Trophoblast cell (in vitro differentiated cells and primary cell): ENCODE measurements at regions not wholly inside any gene's neighbourhood (a gene's known extent, or its start where the extent isn't known, plus 50 kb on each side); places are given as distances from the start of the nearest gene placed in this dataset.

Experiments
- DNase-seq, 2 donors: peaks; one replicate each; pipeline ENCODE4 v3.0.0-alpha.2; 2016
- H2AFZ ChIP-seq: 2 replicates; pipeline ENCODE4 v1.6.1; 2013; ENCODE audit warnings: low read length, moderate library complexity, mild to moderate bottlenecking; ENCODE audit not compliant: insufficient read depth, poor library complexity
- H2AK5ac ChIP-seq: 2 replicates; pipeline ENCODE4 v1.6.1; 2013; ENCODE audit warnings: mild to moderate bottlenecking, low read length
- H2BK120ac ChIP-seq: 2 replicates; pipeline ENCODE4 v1.6.1; 2013; ENCODE audit warnings: low read length, mild to moderate bottlenecking, moderate library complexity; ENCODE audit not compliant: insufficient read depth, poor library complexity
- H2BK12ac ChIP-seq: 2 replicates; pipeline ENCODE4 v1.6.1; 2013; ENCODE audit warnings: mild to moderate bottlenecking, low read length, moderate library complexity
- H2BK5ac ChIP-seq: 2 replicates; pipeline ENCODE4 v1.6.1; 2013; ENCODE audit warnings: low read length, low read depth, moderate library complexity, mild to moderate bottlenecking; ENCODE audit not compliant: poor library complexity
- H3K14ac ChIP-seq: 2 replicates; pipeline ENCODE4 v1.6.1; 2013; ENCODE audit warnings: mild to moderate bottlenecking, low read length
- H3K18ac ChIP-seq: 2 replicates; pipeline ENCODE4 v1.6.1; 2013; ENCODE audit warnings: mild to moderate bottlenecking, low read length
- H3K23ac ChIP-seq: 2 replicates; pipeline ENCODE4 v1.6.1; 2013; ENCODE audit warnings: low read length
- H3K27ac ChIP-seq: 2 replicates; pipeline ENCODE4 v1.5.1; 2013; ENCODE audit warnings: low read depth, mild to moderate bottlenecking, inconsistent platforms, low read length, moderate library complexity
- H3K27me3 ChIP-seq: 2 replicates; pipeline ENCODE4 v1.6.1; 2013; ENCODE audit warnings: inconsistent platforms, mild to moderate bottlenecking, low read length, moderate library complexity; ENCODE audit not compliant: insufficient read depth
- H3K36me3 ChIP-seq, 2 experiments: 1 replicate in 1 of 2; 2 replicates in 1 of 2; pipeline ENCODE4 v1.6.1; 2013; ENCODE audit warnings: low read length in 2 of 2, mild to moderate bottlenecking in 2 of 2, moderate library complexity in 1 of 2; ENCODE audit not compliant: insufficient read depth in 2 of 2, control insufficient read depth in 1 of 2
- H3K4ac ChIP-seq: 2 replicates; pipeline ENCODE4 v1.6.1; 2013; ENCODE audit warnings: low read depth, mild to moderate bottlenecking, low read length, moderate library complexity
- H3K4me1 ChIP-seq, 2 experiments: 1 replicate in 1 of 2; 2 replicates in 1 of 2; pipeline ENCODE4 v1.6.1; 2013; ENCODE audit warnings: low read length in 2 of 2, mild to moderate bottlenecking in 2 of 2, moderate library complexity in 1 of 2; ENCODE audit not compliant: insufficient read depth in 2 of 2, control insufficient read depth in 1 of 2
- H3K4me2 ChIP-seq: 2 replicates; pipeline ENCODE4 v1.6.1; 2013; ENCODE audit warnings: inconsistent platforms, mild to moderate bottlenecking, low read length, moderate library complexity
- H3K4me3 ChIP-seq: 2 replicates; pipeline ENCODE4 v1.5.1; 2013; ENCODE audit warnings: mild to moderate bottlenecking, low read depth, low read length, inconsistent platforms
- H3K79me1 ChIP-seq: one replicate; pipeline ENCODE4 v1.6.1; 2013; ENCODE audit warnings: low read length
- H3K79me2 ChIP-seq: 2 replicates; pipeline ENCODE4 v1.6.1; 2013; ENCODE audit warnings: low read length, mild to moderate bottlenecking; ENCODE audit not compliant: control insufficient read depth, insufficient read depth, poor library complexity
- H3K9ac ChIP-seq: 2 replicates; pipeline ENCODE4 v1.6.1; 2013; ENCODE audit warnings: mild to moderate bottlenecking, low read length
- H3K9me3 ChIP-seq: 2 replicates; pipeline ENCODE4 v1.6.1; 2013; ENCODE audit warnings: low read depth, mild to moderate bottlenecking, control low read depth, inconsistent platforms, low read length; ENCODE audit not compliant: insufficient read depth
- H4K12ac ChIP-seq: 2 replicates; pipeline ENCODE4 v1.6.1; 2013; ENCODE audit warnings: low read depth, mild to moderate bottlenecking, low read length, moderate library complexity
- H4K8ac ChIP-seq: 2 replicates; pipeline ENCODE4 v1.6.1; 2013; ENCODE audit warnings: low read depth, mild to moderate bottlenecking, low read length, moderate library complexity
- H4K91ac ChIP-seq: one replicate; pipeline ENCODE4 v1.6.1; 2013; ENCODE audit warnings: low read depth, mild to moderate bottlenecking, low read length, moderate library complexity
- WGBS: extraction: QIAGEN DNeasy Blood & Tissue Kit; methylation state at CpG from one replicate; pipeline ENCODE4 v1.1.7; 2013; ENCODE audit warnings: missing lambda C conversion rate; ENCODE audit not compliant: insufficient read length, insufficient coverage; ENCODE audit errors: extremely low coverage; 5-methylcytosine and 5-hydroxymethylcytosine counted together

- no peak overlapping the region for H3K14ac ChIP-seq
- no peaks in the 10 kb centered on the region for H3K79me1 ChIP-seq
- no peak overlapping the region for H3K4ac ChIP-seq
- no peak overlapping the region for H2AFZ ChIP-seq
- H3K4me1 ChIP-seq = peaks cover 4 to 9% of the 10 kb centered on the region in 2 experiments
- no peak overlapping the region for H3K4me2 ChIP-seq
- no peak overlapping the region for H3K9ac ChIP-seq
- no peak overlapping the region for H2BK120ac ChIP-seq
- no peak for DNase-seq
- no peak overlapping the region for H4K12ac ChIP-seq
- H3K36me3 ChIP-seq = no peaks in the 10 kb centered on the region
- no peak overlapping the region for H3K18ac ChIP-seq
- H4K8ac ChIP-seq = no peak overlapping the region
- no peak overlapping the region for H3K4me3 ChIP-seq
- no peak overlapping the region for H3K27ac ChIP-seq
- H2AK5ac ChIP-seq = no peak overlapping the region
- H2BK12ac ChIP-seq = no peak overlapping the region
- no peaks in the 10 kb centered on the region for H3K79me2 ChIP-seq
- H3K27me3 ChIP-seq = no peaks in the 10 kb centered on the region
- no peaks in the 10 kb centered on the region for H3K9me3 ChIP-seq
- no peak overlapping the region for H3K23ac ChIP-seq
- no peak overlapping the region for H2BK5ac ChIP-seq
- WGBS = no CpG with 5 or more reads among the region's 2 CpGs
- H4K91ac ChIP-seq = no peak overlapping the region
These were observed 229.3 kb downstream of the MN1 start for GRCh38 chr22:27572278-27572666.

DNA sequence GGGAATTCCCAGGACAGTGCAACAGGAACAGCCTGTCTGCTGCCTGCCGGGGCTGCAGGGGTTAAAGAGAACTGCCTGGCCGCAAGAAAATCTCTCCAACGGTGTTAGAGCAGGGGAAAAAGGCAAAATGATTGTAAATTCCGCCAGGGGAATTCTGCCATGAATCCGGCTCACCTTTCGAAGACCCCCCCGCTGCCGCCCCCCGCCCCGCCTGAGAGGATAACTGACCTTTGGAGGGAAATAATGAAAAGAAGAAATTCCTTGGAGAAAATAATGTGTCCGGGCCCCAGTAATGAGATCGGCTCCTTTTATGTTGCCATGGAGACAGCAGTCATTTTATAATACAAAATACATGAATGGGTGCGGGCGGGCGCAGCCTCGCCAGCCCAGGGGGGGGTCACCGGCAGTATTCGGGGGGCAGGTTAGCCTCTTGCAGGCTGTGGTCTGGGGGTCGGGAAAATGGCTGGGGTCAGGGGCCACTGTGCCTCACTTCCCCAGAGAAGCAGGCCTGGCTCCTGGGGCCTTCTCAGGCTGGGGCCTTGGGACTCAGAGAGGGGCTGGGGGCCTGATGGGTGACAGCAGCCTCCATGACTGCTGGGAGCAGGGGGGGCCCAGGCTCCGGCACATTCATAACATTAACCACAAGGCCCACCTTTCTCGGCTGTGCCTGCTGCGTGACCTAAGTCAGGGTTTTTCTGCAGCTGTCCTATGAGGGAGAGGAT, 228.1 kb downstream of the MN1 start:
- Histone ChIP-seq H3K27ac (no peak overlapping the region), H4K91ac (no peak overlapping the region), H3K4me2 (no peak overlapping the region), H3K4me3 (no peak overlapping the region), H3K27me3 (no peaks in the 10 kb centered on the region), H3K9me3 (no peaks in the 10 kb centered on the region), H2BK120ac (no peak overlapping the region), H3K36me3 (no peaks in the 10 kb centered on the region), H3K9ac (no peak overlapping the region), H3K79me1 (no peaks in the 10 kb centered on the region), H3K4me1 (peaks cover 4 to 9% of the 10 kb centered on the region in 2 experiments), H3K79me2 (no peaks in the 10 kb centered on the region), H2BK5ac (no peak overlapping the region), H3K23ac (no peak overlapping the region), H4K8ac (no peak overlapping the region), H2AK5ac (no peak overlapping the region), H3K14ac (no peak overlapping the region), H2BK12ac (no peak overlapping the region), H4K12ac (no peak overlapping the region), H3K18ac (no peak overlapping the region), H2AFZ (no peak overlapping the region), H3K4ac (no peak overlapping the region)
- WGBS = no CpG with 5 or more reads among the region's 22 CpGs
- DNase-seq = no peak

- Histone ChIP-seq H3K14ac (no peak overlapping the region), H3K27me3 (no peaks in the 10 kb centered on the region), H3K27ac (no peak overlapping the region), H3K79me2 (no peaks in the 10 kb centered on the region), H4K8ac (no peak overlapping the region), H3K4me3 (no peak overlapping the region), H2AK5ac (no peak overlapping the region), H4K12ac (no peak overlapping the region), H3K9ac (no peak overlapping the region), H2BK5ac (no peak overlapping the region), H3K4ac (no peak overlapping the region), H3K18ac (no peak overlapping the region), H3K4me2 (no peak overlapping the region), H4K91ac (no peak overlapping the region), H3K4me1 (peaks cover 4 to 9% of the 10 kb centered on the region in 2 experiments), H2AFZ (no peak overlapping the region), H2BK120ac (no peak overlapping the region), H2BK12ac (no peak overlapping the region), H3K23ac (no peak overlapping the region), H3K9me3 (no peaks in the 10 kb centered on the region), H3K79me1 (no peaks in the 10 kb centered on the region), H3K36me3 (no peaks in the 10 kb centered on the region)
- DNase-seq = no peak
- no CpG with 5 or more reads among the region's 7 CpGs for WGBS
These were observed 227.6 kb downstream of the MN1 start for GRCh38 chr22:27574002-27574366.

DNA sequence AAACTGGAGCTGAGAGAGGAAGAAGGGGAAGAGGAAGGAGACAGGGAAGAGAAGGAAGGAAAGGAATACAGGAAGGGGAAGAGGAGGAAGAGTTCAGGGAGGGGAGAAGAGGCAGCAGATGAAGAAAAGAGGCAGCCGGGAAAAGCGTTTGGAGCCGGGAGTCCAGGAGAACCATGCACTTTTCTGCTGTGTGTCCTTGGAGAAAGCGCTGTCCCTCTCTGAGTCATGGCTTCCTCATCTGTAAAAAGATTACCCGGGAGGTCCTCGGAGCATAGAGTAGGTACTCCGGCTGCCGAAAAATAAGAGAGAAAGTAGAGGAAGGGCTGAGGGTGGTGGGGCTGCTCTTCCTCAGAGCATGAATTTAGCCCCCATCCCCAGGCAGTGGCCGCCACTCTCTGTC, 226.9 kb downstream of the MN1 start:
- Histone ChIP-seq H3K9ac (no peak overlapping the region), H3K79me1 (no peaks in the 10 kb centered on the region), H3K23ac (no peak overlapping the region), H3K4me2 (no peak overlapping the region), H3K4me3 (no peak overlapping the region), H3K27me3 (no peaks in the 10 kb centered on the region), H4K8ac (no peak overlapping the region), H3K14ac (no peak overlapping the region), H4K12ac (no peak overlapping the region), H2BK5ac (no peak overlapping the region), H3K36me3 (no peaks in the 10 kb centered on the region), H3K27ac (no peak overlapping the region), H3K4ac (no peak overlapping the region), H2BK12ac (no peak overlapping the region), H2AFZ (no peak overlapping the region), H3K18ac (no peak overlapping the region), H3K79me2 (no peaks in the 10 kb centered on the region), H3K4me1 (peaks cover 4 to 9% of the 10 kb centered on the region in 2 experiments), H4K91ac (no peak overlapping the region), H2AK5ac (no peak overlapping the region), H2BK120ac (no peak overlapping the region), H3K9me3 (no peaks in the 10 kb centered on the region)
- DNase-seq = no peak
- no CpG with 5 or more reads among the region's 9 CpGs for WGBS
